Occipital lobe (tissue), 1 donor: ENCODE measurements at regions not wholly inside any gene's neighbourhood (a gene's known extent, or its start where the extent isn't known, plus 50 kb on each side); places are given as distances from the start of the nearest gene placed in this dataset.

ENCODE experiments used
- DNase-seq: peaks from one replicate; lab custom pipeline; 2025; lab: John Stamatoyannopoulos, UW

DNA sequence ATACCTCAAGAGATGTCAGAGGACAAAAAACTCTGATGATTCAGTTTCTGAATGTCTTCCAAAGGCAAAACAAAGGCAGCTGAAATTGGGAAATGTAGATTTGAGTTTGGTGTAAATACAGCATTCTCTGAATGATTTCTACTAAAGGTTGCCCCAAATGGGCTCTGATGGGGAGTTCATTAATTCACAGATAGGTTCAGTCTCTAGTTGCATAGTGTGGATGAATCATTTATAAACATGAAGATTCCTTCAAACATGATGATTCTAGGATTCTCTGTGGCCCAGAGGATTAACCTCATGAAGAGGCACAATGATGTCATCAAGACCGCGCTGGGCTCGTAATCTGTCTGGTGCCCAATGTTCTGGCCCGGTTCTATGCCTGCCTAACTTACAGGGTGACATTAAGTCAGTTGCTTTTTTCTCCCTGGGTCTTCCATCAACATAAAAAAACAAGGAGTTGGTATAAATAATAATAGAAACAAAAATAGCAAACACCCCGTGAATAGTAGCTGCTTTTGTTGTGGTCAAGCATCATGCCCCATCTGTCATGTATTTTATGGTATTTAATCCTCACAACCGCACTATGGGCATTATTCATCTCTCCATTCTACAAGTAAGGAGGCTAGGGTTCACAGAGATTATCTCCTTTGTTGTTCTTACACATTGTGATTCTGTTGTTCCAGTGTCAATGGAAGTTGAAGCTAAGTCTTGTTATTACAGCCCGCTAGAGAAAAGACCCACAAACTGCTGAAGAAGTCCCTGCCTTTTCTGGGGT, 509.6 kb upstream of the USP24 start:
- DNase-seq, result no peak

DNA sequence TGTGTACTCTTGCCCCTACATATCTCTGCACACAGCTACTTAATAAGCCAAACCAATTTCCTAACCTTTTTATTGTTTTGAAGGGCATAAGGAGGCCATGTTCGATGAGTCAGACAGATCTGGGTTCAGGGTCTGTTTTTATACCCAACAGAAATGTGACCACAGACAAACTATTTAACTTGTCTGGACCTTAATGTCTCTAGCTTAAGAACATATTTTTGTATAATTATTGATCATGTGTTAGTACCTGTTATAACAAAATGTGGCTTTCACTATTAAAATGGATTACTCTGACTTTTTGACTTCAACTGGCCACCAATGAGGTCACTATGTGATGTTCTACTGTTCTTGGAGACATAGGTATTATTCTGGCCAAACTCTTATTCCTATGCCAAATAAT, 507.8 kb upstream of the USP24 start:
- DNase-seq, result no peak

DNA sequence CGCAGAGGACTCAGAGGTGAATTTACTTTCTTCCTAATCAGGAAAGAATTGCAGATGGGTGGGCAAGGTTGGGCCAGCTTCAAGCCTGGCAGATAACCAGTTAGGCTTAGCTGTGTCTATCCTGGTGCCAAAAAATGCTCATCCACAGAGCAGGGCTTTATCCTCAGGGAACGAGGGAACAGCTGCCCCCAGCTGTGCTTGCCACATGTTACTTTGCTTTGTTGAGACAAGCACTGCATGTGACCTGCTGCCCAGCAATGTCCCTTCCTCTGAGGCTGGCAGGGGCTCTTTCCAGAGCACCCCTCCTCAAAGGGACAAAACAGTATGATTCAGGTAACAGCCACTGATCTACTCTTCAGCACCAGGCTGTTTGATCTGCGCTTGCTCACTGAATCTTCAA, 505.1 kb upstream of the USP24 start:
- no peak for DNase-seq

DNA sequence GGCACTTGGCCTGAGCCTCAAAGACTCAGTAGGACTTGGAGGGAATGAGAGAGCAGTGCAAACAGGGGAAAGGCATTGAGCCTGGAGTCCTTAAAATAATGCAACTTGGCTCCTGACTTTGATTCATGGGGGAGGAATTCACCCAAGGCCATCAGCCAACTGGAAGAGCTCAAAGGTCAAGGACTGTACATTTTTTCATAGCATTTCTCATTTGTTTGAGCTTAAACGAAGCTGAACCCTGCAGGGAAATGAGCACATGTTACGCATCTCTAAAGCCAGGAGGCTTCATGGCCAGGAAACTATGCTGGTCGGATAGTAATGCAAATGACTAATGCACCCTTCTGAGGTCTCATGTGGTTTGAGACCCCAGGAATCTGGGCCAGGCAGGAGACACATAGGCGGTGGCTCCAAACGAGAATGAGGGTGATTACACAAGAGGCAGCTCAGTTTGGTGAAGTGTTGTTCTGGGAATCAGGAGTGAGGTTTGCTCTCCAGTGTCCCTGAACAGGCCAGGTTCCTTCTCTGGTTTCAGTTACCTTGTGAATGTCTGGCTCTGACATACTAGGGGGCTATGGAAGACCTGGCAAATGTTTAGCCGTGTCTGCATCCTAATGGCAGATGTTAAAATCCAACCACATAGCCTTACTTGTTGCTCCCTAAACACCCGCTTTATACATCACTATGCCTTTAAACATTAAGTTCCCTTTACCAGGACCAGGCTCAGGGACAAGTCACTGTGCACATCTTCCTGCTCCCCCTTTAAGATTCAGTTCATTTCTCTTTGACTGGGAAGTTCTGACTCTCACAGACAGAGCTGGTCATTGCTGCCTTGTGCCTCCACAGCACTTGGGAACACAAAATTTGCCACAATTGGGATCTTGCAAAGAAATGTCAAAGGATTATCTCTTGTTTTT, 503.9 kb upstream of the USP24 start:
- DNase-seq, result no peak

DNA sequence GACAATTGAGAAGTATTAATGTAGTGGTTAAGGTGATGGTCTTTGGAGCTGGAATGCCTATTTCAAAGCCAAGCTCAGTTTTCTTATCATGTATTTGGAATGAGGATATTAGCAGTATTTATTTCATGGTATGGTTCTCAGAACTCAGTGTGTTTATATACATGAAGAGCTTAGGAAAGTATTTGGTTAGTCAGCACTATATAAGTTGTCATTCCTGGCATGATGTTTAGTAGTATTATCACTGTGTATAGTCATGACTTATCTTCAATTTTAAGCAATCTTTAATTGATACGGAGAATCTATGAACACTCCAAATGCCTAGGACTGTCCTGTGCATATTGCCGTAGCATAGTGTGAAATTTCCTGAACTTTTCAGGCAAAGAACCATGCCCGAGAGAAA, 501.9 kb upstream of the USP24 start:
- no peak for DNase-seq

GRCh38 chr1:55716610-55717009, 501.4 kb upstream of the USP24 start:
- DNase-seq, result no peak

GRCh38 chr1:55716151-55716550, 501.0 kb upstream of the USP24 start:
- no peak for DNase-seq

- no peak for DNase-seq
Measured at GRCh38 chr1:55714230-55714629, 499.1 kb upstream of the USP24 start.

GRCh38 chr1:55713516-55713915, 498.4 kb upstream of the USP24 start:
- no peak for DNase-seq

DNA sequence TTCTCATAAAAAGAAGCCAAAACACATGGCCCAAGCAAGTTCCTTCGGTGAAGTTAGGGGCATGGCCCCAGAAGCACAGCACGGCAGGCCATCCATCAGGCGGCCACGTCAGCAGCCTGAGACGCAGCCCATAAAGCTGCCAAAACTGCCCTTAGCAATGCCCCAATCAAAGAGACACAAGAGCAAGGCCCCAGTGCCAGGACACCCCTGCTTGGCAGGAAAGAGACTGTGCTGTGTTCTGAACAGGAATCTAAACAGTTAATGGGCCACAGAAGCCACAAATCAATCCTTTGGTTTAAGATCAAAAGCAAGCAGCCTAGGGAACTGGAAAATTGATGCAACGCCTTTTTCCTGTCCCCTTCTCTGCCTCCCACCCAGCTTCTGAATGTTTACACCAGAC, 497.0 kb upstream of the USP24 start:
- no peak for DNase-seq

GRCh38 chr1:55708781-55709180, 493.6 kb upstream of the USP24 start:
- DNase-seq, result no peak

DNA sequence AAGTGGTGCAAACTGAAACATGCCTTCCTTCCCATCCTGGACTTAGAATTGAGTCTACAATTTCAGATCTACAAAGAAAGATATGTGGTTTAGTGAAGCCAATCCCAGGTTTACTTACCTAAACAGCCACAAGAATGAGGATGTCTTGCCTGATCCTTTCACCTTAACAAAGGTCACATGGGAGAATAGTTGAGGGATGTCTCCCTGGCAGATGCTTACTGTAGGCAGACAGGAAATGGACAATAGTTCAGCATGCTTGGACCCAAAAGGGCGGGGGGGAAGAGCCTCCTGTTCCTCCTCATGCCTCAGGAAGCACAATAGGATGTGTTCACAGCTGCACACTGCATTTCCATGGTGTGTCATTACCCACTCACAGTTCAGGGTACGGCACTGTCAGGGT, 492.7 kb upstream of the USP24 start:
- no peak for DNase-seq

GRCh38 chr1:55707196-55707595, 492.0 kb upstream of the USP24 start:
- no peak for DNase-seq

DNA sequence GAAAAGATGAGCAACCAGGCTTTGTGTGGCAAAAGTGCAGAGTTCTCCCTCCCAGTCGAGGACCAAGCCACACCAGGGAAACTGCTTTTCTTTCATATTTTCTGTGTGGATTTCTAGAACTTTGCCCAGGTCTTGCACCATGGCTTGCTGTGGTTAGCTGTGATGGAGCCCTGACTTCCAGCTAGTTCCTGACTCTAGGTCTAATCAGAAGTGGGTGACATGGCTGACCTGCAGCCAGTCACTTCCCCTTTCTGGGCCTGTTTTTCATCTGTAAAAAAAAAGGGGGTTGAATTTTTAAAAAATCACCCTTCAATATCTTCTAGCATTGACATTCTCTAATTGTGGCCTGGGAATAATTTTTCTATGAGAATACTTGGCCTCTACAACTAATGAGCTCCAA, 491.2 kb upstream of the USP24 start:
- no peak for DNase-seq

DNA sequence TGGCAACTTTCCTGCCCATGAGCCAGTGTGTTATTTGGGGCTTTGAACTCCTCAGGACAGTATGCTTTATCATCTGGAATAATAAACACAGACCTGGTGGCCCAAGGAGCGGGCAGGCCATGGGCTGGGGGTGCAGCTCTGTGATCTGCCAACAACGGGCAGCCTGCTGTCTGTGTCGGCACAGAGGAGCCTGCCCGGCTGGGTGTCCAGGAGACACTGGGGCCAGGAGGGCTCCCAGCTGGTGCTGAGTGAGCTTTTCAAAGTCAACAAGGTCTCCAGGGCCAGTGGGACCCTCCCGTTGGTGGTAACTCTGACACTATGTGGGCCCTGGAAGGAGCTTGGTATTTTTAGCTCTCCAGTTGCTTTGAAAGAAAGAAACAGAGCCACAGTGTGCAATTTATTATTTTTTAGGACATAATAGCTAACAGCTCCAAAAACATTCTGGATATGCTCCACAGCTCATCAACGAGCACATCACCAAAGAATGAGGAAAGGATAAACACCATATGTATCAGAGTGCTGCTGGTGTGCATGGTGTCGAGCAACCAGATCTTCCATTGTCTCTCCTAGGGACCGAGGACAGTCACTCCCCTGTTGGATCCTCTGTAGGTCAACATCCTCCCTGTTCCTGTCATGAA, 488.7 kb upstream of the USP24 start:
- DNase-seq, result no peak

GRCh38 chr1:55702064-55702463, 486.9 kb upstream of the USP24 start:
- DNase-seq, result no peak

GRCh38 chr1:55700359-55701130, 485.4 kb upstream of the USP24 start:
- DNase-seq, result no peak

- DNase-seq, result no peak
Measured at GRCh38 chr1:55699228-55699627, 484.1 kb upstream of the USP24 start.

- DNase-seq, result no peak
Measured at GRCh38 chr1:55697997-55698535, 482.9 kb upstream of the USP24 start.

- no peak for DNase-seq
Measured at GRCh38 chr1:55696891-55697290, 481.7 kb upstream of the USP24 start.

DNA sequence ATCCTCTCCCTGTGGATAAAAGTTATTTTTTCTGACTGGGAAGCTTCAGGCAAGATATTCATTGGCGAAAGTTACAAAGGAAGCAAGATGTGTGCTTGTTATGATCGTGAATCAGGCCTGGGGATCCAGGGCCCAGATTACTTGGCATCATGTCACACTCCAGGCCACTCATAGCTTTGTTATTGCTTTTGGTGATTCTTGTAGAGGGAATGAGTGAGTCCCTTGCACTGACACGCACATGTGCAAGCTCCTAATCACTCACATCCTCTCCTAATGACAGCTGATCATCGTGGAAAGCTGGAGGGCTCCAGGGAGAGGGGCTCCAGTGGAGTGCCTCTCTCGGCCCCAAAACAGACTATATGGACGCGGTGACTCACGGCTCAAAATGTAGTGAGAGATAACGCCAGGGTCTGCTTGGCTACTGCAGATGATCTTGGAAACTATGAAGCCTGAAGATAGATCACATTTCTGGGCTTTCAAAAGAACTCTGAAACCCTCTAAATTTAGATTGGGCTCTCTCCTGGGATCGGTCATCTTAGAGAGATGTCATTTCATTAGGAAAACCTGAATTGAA, 481.1 kb upstream of the USP24 start:
- DNase-seq, result no peak
